ENCODE measurements at regions not wholly inside any gene's neighbourhood (a gene's known extent, or its start where the extent isn't known, plus 50 kb on each side); places are given as distances from the start of the nearest gene placed in this dataset.

GRCh38 chr7:42380401-42380800, 143.4 kb upstream of the GLI3 start:
- no peak for TF ChIP-seq CTCF (IDR thresholded peaks at IDR 0.05; ENCODE audit: low read depth, low read length)
- no peak overlapping the region for H3K4me3 ChIP-seq (ENCODE audit: low read depth, low read length)

GRCh38 chr7:42378149-42378548, 141.1 kb upstream of the GLI3 start:
- no peak for TF ChIP-seq CTCF (IDR thresholded peaks at IDR 0.05; ENCODE audit: low read depth, low read length)
- no peak overlapping the region for H3K4me3 ChIP-seq (ENCODE audit: low read depth, low read length)

- no peak overlapping the region for H3K4me3 ChIP-seq (ENCODE audit: low read depth, low read length)
- no peak for TF ChIP-seq CTCF (IDR thresholded peaks at IDR 0.05; ENCODE audit: low read depth, low read length)
Measured at GRCh38 chr7:42373285-42373684, 136.3 kb upstream of the GLI3 start.

- no peak for TF ChIP-seq CTCF (IDR thresholded peaks at IDR 0.05; ENCODE audit: low read depth, low read length)
- no peak overlapping the region for H3K4me3 ChIP-seq (ENCODE audit: low read depth, low read length)
Measured at GRCh38 chr7:42372479-42372878, 135.5 kb upstream of the GLI3 start.

- TF ChIP-seq CTCF (IDR thresholded peaks at IDR 0.05; ENCODE audit: low read depth, low read length): no peak
- no peak overlapping the region for H3K4me3 ChIP-seq (ENCODE audit: low read depth, low read length)
Measured at GRCh38 chr7:42359946-42360345, 122.9 kb upstream of the GLI3 start.

GRCh38 chr7:42351316-42351935, 114.4 kb upstream of the GLI3 start:
- H3K4me3 ChIP-seq (ENCODE audit: low read depth, low read length): no peak overlapping the region
- no peak for TF ChIP-seq CTCF (IDR thresholded peaks at IDR 0.05; ENCODE audit: low read depth, low read length)

GRCh38 chr7:42350801-42351200, 113.8 kb upstream of the GLI3 start:
- H3K4me3 ChIP-seq (ENCODE audit: low read depth, low read length): no peak overlapping the region
- no peak for TF ChIP-seq CTCF (IDR thresholded peaks at IDR 0.05; ENCODE audit: low read depth, low read length)

Measured in WI38 (cell line).